NCI-H1417 treated with DMSO at 0.1 percent for 48 hours (cell line): ENCODE measurements at regions not wholly inside any gene's neighbourhood (a gene's known extent, or its start where the extent isn't known, plus 50 kb on each side); places are given as distances from the start of the nearest gene placed in this dataset.
"Not testable (repeated sequence)": the region's sequence is repeated elsewhere in the genome, so short reads cannot be mapped to it uniquely, and the experiment has no call there.

Experiments
- DNase-seq: peaks from one replicate; lab custom pipeline; 2025; lab: John Stamatoyannopoulos, UW

DNA sequence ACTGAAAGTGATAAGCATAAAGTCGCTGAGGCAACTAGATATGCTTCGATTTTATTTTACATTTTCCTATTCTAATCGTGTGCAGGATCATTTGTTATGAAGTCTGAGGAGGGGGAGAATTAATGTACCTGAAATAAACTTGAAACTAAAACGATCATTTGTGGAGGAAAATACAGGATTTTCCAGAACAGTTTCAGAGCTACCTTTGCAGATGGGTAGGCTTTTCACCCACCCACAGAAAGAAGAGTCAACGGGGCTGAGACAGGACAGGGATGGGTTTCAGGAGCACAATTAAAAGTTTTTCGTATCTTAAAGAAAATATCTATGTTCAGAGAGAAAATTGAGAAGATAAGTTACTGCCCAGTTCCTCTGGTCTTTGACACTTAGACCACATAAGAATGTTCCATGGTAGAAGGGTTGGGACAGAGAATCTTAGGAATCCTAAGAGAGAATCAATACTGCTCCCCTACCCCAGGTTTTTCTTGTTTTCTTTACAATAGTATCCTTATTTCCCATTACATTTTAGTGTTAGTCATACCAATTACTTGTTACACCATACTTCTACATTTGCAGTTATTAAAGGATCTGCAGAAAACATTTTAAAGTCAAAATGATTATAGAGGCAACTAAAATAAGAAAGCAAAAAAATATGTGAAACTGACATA lies 211.4 kb downstream of the DEPDC1B start:
- DNase-seq, result no peak

GRCh38 chr5:60487885-60488442 lies 212.0 kb downstream of the DEPDC1B start:
- peak; percentile 20 for DNase-seq

GRCh38 chr5:60487476-60487875 lies 212.5 kb downstream of the DEPDC1B start:
- DNase-seq, result no peak

- DNase-seq, result no peak
Measured at GRCh38 chr5:60485361-60485760, 214.6 kb downstream of the DEPDC1B start.

GRCh38 chr5:60483050-60483449 lies 216.9 kb downstream of the DEPDC1B start:
- DNase-seq, result no peak

GRCh38 chr5:60482301-60482700 lies 217.7 kb downstream of the DEPDC1B start:
- no peak for DNase-seq

DNA sequence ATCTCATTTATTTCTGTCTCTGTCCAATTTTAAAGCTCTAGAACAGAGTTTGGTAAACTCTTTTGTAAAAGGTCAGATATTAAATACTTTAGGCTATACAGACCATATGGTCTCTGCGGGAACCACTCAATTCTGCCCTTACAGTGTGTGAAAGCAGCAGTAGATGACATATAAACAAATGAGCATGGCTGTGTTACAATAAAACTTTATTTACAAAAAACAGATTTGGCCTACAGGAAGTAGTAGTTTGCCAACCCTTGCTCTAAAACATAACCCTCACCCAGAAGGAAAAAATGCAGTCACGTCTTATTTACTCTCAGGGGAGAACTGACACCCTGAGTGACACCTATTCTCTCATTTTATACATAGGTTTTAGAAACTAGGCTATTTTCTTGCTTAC lies 220.4 kb downstream of the DEPDC1B start:
- DNase-seq, result no peak

DNA sequence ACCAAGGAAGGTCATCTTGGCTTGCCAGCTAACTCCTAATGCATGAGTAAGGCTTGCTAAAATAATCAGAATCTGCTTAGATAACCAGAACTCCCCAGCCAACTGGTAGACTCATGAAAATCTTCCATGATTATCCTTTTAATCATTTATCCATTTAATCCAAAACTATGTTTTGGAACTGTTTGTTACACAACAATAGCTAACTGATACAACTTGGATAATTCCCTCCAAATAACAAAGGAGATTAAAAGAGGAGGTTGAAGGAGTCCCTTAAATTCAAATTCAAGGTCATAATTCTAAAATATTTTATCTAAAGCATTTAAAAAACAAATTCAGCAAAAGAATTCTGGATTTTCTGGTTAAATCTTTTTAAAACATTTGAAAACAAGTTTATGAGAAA lies 222.1 kb downstream of the DEPDC1B start:
- DNase-seq, result no peak

- no peak for DNase-seq
Measured at GRCh38 chr5:60473654-60474053, 226.3 kb downstream of the DEPDC1B start.

- DNase-seq, result not testable (repeated sequence)
Measured at GRCh38 chr5:60473027-60473426, 226.9 kb downstream of the DEPDC1B start.

DNA sequence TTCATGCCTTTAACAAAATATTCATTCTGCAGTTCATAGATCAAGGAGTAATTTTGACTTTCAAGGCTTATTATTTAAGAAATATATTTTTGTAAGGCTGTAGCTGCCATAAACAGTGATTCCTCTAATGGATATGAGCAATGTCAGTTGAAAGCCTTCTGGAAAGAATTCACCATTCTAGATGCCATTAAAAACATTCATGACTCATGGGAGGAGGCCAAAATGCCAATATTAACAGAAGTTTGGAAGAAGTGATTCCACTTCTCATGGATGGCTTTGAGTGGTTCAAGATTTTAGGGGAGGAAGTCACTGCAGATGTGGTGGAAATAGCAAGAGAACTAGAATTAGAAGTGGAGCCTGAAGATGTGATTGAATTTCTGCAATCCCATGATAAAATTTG lies 229.1 kb downstream of the DEPDC1B start:
- DNase-seq, result no peak

DNA sequence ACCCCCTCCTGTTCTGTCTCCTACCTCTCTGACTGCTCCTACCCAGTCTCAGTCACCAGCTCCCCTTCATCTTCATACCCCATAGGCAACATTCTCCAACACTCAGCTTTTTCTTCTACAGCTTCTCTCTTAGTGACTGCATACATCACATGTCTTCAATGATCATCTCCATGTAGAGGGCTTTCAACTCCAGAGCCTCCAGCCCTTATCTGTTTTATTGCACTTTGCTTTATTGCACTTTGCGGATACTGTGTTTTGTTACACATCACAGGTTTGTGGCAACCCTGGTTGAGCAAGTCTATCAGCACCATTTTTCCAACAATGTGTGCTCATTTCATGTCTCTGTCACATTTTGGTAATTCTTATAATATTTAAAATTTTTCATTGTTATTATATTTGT lies 230.7 kb downstream of the DEPDC1B start:
- no peak for DNase-seq

DNA sequence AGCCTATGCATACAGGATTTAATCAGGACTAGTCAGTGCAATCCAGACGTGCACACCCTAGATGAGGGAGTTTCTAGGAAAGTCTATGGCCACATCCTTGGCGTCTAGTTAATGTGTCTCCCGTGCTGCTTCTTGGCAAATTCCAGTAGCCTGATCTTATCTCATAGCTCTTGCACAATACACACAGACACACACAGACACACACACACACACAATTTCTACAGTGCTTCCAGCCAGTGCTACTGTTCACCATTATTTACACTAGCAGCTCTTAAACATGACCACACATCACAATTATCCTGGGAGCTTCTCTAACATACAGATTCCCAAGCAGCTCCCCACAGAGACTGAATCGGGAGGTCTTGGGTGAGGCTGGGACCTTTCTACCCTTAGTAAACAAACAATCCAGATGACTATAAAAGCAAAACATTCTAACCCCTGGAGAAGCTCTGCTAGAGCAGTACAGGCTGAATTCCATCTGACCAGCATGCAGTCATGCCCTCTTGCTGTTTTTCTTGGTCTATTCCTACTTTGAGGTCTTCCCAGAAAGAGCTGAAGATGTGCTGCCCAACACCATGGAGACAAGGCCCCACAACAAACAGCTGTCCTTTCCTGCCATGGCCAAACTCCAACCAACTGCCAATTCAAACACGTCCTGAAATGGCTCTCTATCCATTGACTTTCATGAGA lies 236.6 kb downstream of the DEPDC1B start:
- DNase-seq, result no peak

DNA sequence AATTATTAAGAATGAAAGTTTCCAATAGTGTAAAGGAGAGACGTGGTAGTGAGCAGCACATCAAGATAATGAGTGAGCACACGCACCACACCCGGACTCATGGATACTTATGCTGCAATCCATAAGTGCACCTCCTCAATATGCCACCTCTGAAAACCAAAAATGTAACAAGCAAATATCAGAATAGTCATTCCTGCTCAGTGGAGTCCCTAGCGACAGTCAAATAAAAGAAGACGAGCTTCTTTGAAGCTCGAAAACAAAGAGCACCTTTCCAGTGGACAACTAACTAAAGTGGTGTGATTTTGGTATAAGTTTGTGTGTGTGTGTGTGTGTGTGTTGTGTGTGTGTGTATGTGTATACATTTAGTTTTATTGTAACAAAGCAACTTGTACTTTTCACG lies 241.3 kb downstream of the DEPDC1B start:
- DNase-seq, result no peak

- no peak for DNase-seq
Measured at GRCh38 chr5:60457233-60457632, 242.7 kb downstream of the DEPDC1B start.

DNA sequence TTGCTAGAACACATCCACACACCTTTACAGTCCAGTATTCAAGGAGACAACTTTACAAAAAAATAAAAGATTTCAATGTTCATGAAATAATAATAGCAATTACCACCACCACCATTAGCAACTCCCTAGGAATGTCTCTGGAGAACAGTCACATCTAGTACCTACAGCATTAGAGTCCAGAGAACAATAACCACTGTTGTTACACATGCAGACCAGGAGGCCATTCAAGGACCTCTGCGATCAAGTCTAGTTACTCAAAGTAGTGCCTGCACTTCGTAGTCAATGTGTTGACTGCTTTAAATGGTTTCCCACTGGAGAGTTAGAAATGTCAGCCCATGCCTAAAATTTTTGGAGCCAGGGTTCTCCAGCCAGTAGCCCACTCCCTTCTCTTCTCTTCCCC lies 244.4 kb downstream of the DEPDC1B start:
- no peak for DNase-seq

DNA sequence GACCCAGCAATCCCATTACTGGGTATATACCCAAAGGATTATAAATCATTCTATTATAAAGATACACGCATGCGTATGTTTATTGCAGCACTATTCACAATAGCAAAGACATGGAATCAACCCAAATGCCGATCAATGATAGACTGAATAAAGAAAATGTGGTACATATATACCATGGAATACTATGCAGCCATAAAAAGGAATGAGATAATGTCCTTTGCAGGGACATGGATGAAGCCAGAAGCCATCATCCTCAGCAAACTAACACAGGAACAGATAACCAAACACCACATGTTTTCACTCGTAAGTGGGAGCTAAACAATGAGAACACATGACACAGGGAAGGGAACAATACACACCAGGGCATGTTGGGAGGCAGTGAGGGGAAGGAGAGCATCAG lies 245.7 kb downstream of the DEPDC1B start:
- DNase-seq, result not testable (repeated sequence)

GRCh38 chr5:60453186-60453976 lies 246.6 kb downstream of the DEPDC1B start:
- no peak for DNase-seq

DNA sequence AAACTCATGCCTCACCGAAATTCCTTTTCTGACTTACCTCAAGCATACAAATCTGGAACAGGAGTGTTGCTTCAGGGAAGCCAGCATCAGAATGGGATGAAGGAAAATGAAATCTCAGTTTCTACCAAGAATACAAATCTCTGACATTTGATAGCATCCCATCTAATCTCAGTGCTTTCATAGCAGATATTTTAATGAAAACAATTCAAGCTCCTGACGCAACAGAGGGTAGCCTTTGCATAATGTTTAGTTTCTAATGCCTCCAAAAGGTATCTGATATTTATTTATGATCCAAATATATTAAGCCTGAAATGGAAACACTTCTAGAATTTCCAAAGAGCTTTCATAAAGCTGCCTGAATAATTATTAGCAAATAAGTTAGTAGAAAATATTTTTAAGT lies 251.4 kb downstream of the DEPDC1B start:
- no peak for DNase-seq

DNA sequence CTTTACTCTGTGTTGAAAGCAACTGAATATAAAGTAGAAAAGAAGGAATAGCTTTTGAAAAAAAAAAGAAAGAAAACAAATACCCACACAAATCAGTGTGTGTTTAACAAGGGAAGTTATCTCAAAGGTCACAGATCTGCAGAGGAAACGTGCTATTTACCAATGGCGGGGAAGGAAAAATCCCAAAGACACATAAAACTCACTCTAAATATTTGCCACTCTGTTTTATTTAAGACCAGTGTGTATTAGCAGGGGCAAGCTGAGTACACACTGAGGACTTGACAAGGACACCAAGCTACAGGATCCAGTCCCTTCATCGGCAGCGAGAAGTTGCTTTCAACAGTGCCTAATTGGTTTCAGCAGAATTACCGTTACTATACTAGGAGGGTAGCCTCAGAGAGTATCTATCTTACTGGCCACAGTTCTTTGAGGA lies 252.5 kb downstream of the DEPDC1B start:
- DNase-seq, result no peak

- no peak for DNase-seq
Measured at GRCh38 chr5:60446917-60447316, 253.0 kb downstream of the DEPDC1B start.

GRCh38 chr5:60445921-60446320 lies 254.0 kb downstream of the DEPDC1B start:
- DNase-seq, result no peak

GRCh38 chr5:60445427-60445826 lies 254.5 kb downstream of the DEPDC1B start:
- no peak for DNase-seq
